ENCODE measurements at regions not wholly inside any gene's neighbourhood (a gene's known extent, or its start where the extent isn't known, plus 50 kb on each side); places are given as distances from the start of the nearest gene placed in this dataset.

GRCh38 chr2:51085420-51086068, 53.6 kb upstream of the NRXN1 start:
- Histone ChIP-seq H3K9me3 (no peaks in the 10 kb centered on the region), H3K4me3 (no peak overlapping the region), H3K36me3 (no peaks in the 10 kb centered on the region), H3K27ac (no peak overlapping the region), H3K4me1 (no peaks in the 10 kb centered on the region), H3K27me3 (no peaks in the 10 kb centered on the region)
- no peak for TF ChIP-seq CTCF (IDR thresholded peaks at IDR 0.05)
- DNase-seq: no peak
- intact Hi-C loops (cut with DNase I; ENCODE audit: low total_unique reads): no loop called here

- Histone ChIP-seq H3K4me3 (no peak overlapping the region), H3K36me3 (no peaks in the 10 kb centered on the region), H3K27me3 (no peaks in the 10 kb centered on the region), H3K9me3 (no peaks in the 10 kb centered on the region), H3K27ac (no peak overlapping the region), H3K4me1 (no peaks in the 10 kb centered on the region)
- TF ChIP-seq CTCF (IDR thresholded peaks at IDR 0.05): no peak
- no peak for DNase-seq
- intact Hi-C loops (cut with DNase I; ENCODE audit: low total_unique reads): no loop called here
Measured at GRCh38 chr2:51084750-51085149, 52.8 kb upstream of the NRXN1 start.
